H1 (cell line): ENCODE measurements at regions not wholly inside any gene's neighbourhood (a gene's known extent, or its start where the extent isn't known, plus 50 kb on each side); places are given as distances from the start of the nearest gene placed in this dataset.

ENCODE experiments used
- CTCF ChIP-seq, 3 experiments: IDR thresholded peaks; 1 replicate in 2 of 3; 2 replicates in 1 of 3; pipeline versions ENCODE4 v1.5.1 to v1.6.1; 2011; ENCODE audit warnings: low read length in 3 of 3, mild to moderate bottlenecking in 3 of 3, inconsistent platforms in 2 of 3, low read depth in 1 of 3, moderate library complexity in 1 of 3; ENCODE audit not compliant: insufficient read depth in 1 of 3; ENCODE audit errors: control extremely low read depth in 1 of 3
- EP300 ChIP-seq, 2 experiments: IDR thresholded peaks; 1 replicate in 1 of 2; 2 replicates in 1 of 2; pipeline ENCODE4 v1.6.1; 2011 to 2012; ENCODE audit warnings: low read depth in 2 of 2, low read length in 2 of 2, mild to moderate bottlenecking in 2 of 2, borderline replicate concordance in 1 of 2, inconsistent platforms in 1 of 2, moderate library complexity in 1 of 2
- JUN ChIP-seq: IDR thresholded peaks from 2 replicates; pipeline ENCODE4 v1.6.1; 2011; ENCODE audit warnings: low read depth, mild to moderate bottlenecking, improper control_type of control experiment, low read length
- MAFK ChIP-seq: IDR thresholded peaks from 2 replicates; pipeline ENCODE4 v1.6.1; 2012; ENCODE audit warnings: low read depth, mild to moderate bottlenecking, improper control_type of control experiment, low read length
- NRF1 ChIP-seq: IDR thresholded peaks from 2 replicates; pipeline ENCODE4 v1.6.1; 2011; ENCODE audit warnings: mild to moderate bottlenecking, low read depth, low read length, improper control_type of control experiment
- POLR2A ChIP-seq, 2 experiments: IDR thresholded peaks; 1 replicate in 1 of 2; 2 replicates in 1 of 2; pipeline ENCODE4 v1.6.1; 2011; ENCODE audit warnings: low read depth in 2 of 2, low read length in 2 of 2, mild to moderate bottlenecking in 2 of 2; ENCODE audit errors: control extremely low read depth in 1 of 2
- SAP30 ChIP-seq: fragments of 300-600 bp; sonication (generic); IDR thresholded peaks from 2 replicates; pipeline ENCODE4 v1.7.1; 2012; ENCODE audit warnings: low read length, moderate library complexity, mild to moderate bottlenecking, inconsistent platforms; ENCODE audit not compliant: insufficient read depth, insufficient replicate concordance
- TBP ChIP-seq: IDR thresholded peaks from 2 replicates; pipeline ENCODE4 v1.6.1; 2011; ENCODE audit warnings: low read depth, low read length, improper control_type of control experiment

GRCh38 chr1:82843876-82844275 is 1043.1 kb downstream of the ADGRL2 start:
- TF ChIP-seq SAP30 = no peak
- TF ChIP-seq CTCF (IDR thresholded peaks at IDR 0.05; ENCODE audit: control extremely low read depth in 1 of 3, insufficient read depth in 1 of 3, low read depth in 1 of 3, low read length in 3 of 3) = no peak
- no peak for TF ChIP-seq NRF1
- TF ChIP-seq POLR2A (IDR thresholded peaks at IDR 0.05; ENCODE audit: control extremely low read depth in 1 of 2, low read depth in 2 of 2, low read length in 2 of 2) = no peak
- TF ChIP-seq MAFK = no peak
- TF ChIP-seq EP300 (IDR thresholded peaks at IDR 0.05; ENCODE audit: borderline replicate concordance in 1 of 2, low read depth in 2 of 2, low read length in 2 of 2) = no peak
- TF ChIP-seq JUN = no peak
- TF ChIP-seq TBP = no peak
